ENCODE measurements at regions not wholly inside any gene's neighbourhood (a gene's known extent, or its start where the extent isn't known, plus 50 kb on each side); places are given as distances from the start of the nearest gene placed in this dataset.

DNA sequence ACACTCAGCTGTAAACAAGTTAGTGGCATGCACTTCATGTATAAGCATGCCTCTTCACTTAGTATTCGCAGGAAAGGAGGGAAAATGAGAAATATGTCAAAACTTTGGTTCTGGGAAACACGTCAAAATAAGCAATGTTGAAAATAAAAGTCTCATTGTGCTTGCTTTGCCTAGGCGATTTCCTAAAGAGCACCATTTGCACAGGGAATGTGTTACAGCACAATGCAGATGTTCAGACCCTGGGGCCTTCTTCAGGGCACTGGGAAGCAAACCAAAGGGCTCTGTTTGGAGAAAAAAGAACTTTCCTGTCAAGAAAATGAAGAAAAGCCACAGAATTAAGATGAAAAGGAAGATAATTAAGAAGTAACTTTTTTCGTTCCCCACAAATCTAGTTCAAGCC is 98.6 kb upstream of the PLD5 start (continued):
- TF ChIP-seq CHD7 (IDR thresholded peaks at IDR 0.05; ENCODE audit: insufficient replicate concordance, low read length), result no peak
- no peak for TF ChIP-seq CEBPB (IDR thresholded peaks at IDR 0.05; ENCODE audit: low read depth, low read length)
- no peak for TF ChIP-seq RBBP5 (IDR thresholded peaks at IDR 0.05; ENCODE audit: borderline replicate concordance, low read depth, low read length)
- TF ChIP-seq CBX8 (IDR thresholded peaks at IDR 0.05; ENCODE audit: borderline replicate concordance, low read depth, low read length), result no peak
- TF ChIP-seq TEAD4 (IDR thresholded peaks at IDR 0.05; ENCODE audit: low read depth, low read length), result no peak
- TF ChIP-seq YY1 (IDR thresholded peaks at IDR 0.05; ENCODE audit: low read depth, low read length), result no peak
- TF ChIP-seq NRF1 (IDR thresholded peaks at IDR 0.05; ENCODE audit: low read depth, low read length), result no peak
- TF ChIP-seq KDM1A (IDR thresholded peaks at IDR 0.05; ENCODE audit: borderline replicate concordance, low read length), result no peak
- TF ChIP-seq, protein P1, sequence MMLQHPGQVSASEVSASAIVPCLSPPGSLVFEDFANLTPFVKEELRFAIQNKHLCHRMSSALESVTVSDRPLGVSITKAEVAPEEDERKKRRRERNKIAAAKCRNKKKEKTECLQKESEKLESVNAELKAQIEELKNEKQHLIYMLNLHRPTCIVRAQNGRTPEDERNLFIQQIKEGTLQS (IDR thresholded peaks at IDR 0.05; ENCODE audit: insufficient read depth, low read depth, low read length), result no peak
- no peak for TF ChIP-seq E2F6 (IDR thresholded peaks at IDR 0.05)
- TF ChIP-seq ZNF274 (IDR thresholded peaks at IDR 0.05; ENCODE audit: borderline replicate concordance, extremely low read depth, low read length), result no peak
- TF ChIP-seq BACH1 (IDR thresholded peaks at IDR 0.05; ENCODE audit: low read length), result no peak
